Stimulated activated CD8-positive, alpha-beta memory T cell treated with anti-CD3 and anti-CD28 coated beads, Interleukin-7, amount 100 ng/mL, for 1 hour (primary cell): ENCODE measurements at regions not wholly inside any gene's neighbourhood (a gene's known extent, or its start where the extent isn't known, plus 50 kb on each side); places are given as distances from the start of the nearest gene placed in this dataset.
"Not testable (repeated sequence)": the region's sequence is repeated elsewhere in the genome, so short reads cannot be mapped to it uniquely, and the experiment has no call there.

Experiments
- DNase-seq, 2 donors: peaks; one replicate each; pipeline ENCODE4 v3.0.0-alpha.2; 2020; ENCODE audit warnings: low read depth in 2 of 2

DNA sequence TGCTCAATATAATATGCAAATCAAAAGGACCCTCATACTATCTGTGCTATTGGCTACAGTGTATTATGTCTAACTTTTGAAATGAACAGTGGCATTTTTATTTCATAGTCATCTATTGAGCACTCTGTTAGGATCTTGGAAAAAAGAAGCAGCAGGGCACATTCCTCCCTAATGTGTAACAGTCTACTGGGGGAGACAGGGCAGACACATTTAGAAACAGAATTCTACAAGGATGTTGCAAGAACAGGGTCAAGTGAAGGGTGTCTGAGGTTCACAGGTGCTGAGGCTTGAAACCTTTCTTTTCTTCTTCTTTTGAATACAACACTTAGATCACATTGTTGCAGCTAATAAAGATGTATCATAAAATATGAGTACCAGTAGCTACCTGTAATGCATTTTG, 129.7 kb upstream of the SLC4A4 start:
- no peak for DNase-seq

GRCh38 chr4:71210823-71211222, 128.0 kb upstream of the SLC4A4 start:
- DNase-seq, result no peak

DNA sequence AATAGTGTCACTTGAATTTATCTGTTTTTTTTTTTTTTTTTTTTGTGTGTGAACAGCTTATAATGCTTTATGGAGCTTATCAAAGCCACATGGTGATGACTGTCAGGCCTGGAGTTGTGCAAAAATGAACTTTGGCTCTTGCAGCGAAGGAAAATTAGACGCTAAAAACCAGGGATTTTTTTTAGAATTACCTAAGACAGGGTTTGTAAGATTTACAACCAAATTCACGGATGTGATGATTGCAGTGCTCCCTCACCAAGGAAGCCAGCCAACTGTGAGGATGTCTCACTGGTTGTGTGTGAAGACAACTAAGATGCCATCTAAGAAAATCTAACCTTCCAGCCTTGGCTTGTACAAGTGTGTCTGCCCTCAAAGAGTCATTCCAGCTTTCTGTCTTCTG, 127.1 kb upstream of the SLC4A4 start:
- DNase-seq, result no peak

- no peak for DNase-seq
Observed at GRCh38 chr4:71212216-71212615, 126.6 kb upstream of the SLC4A4 start.

- DNase-seq, result no peak
Observed at GRCh38 chr4:71214578-71214977, 124.2 kb upstream of the SLC4A4 start.

DNA sequence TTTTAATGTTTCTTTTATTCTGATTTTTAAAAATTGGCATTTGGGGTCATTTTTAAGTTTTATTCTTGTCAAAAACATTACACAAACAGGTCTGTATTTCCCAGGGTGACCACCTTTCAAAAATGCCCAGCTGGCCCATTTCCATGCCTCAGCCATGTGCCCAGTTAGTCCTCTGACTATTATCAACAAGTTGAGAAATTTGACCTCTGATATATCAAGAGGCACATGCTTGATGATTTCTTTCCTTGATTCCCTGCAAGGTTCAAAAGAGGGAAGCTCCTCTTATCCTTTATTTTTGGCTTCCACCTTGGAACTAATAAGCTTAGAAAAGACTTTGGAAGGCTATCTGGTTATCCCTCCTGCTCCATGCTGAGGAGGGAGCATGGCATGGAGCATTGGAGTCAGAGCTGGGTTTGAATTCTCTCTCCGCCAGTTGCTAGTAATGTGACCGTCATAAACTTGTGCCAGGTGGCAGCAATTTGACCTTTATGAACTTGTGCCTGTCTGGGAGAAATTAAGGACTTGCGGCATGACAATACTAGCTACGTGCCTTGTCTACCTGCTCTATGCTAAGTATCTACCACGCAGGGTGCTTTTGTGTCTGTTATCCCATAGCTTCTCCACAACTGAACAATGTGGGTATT, 122.4 kb upstream of the SLC4A4 start:
- DNase-seq, result no peak

DNA sequence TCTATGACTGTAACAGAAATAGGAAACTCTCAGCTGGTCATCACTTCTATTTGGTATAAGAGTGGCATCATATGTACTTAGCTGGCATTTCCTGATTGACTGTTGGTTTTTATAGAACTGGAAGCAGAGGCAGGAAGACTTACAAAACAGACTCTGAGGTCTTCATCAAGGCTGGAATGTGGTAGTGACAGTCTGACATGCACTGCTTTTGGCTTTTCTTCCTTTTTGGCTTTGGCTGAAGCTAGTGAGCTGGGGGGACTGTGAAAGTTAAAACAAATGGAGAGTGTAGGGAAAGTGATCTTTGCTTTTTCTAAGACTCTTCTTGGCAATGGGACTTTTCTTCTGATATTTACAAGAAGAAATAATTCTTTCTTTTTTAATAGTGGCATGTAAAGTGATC, 121.1 kb upstream of the SLC4A4 start:
- DNase-seq, result no peak

DNA sequence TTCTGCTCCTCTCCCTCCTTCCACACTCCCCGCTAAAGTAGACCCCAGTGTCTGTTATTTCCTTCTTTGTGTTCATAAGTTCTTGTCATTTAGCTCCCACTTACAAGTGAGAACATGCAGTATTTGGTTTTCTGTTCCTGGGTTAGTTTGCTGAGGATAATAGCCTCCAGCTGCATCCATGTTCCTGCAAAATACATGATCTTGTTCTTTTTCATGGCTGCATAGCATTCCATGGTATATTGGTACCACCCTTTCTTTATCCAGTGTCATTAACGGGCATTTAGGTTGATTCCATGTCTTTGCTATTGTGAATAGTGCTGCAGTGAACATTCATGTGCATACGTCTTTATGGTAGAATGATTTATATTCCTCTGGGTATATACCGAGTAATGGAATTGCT, 118.0 kb upstream of the SLC4A4 start:
- not testable (repeated sequence) for DNase-seq

- DNase-seq, result no peak
Observed at GRCh38 chr4:71221510-71222466, 117.0 kb upstream of the SLC4A4 start.

GRCh38 chr4:71222661-71223060, 116.2 kb upstream of the SLC4A4 start:
- no peak for DNase-seq

DNA sequence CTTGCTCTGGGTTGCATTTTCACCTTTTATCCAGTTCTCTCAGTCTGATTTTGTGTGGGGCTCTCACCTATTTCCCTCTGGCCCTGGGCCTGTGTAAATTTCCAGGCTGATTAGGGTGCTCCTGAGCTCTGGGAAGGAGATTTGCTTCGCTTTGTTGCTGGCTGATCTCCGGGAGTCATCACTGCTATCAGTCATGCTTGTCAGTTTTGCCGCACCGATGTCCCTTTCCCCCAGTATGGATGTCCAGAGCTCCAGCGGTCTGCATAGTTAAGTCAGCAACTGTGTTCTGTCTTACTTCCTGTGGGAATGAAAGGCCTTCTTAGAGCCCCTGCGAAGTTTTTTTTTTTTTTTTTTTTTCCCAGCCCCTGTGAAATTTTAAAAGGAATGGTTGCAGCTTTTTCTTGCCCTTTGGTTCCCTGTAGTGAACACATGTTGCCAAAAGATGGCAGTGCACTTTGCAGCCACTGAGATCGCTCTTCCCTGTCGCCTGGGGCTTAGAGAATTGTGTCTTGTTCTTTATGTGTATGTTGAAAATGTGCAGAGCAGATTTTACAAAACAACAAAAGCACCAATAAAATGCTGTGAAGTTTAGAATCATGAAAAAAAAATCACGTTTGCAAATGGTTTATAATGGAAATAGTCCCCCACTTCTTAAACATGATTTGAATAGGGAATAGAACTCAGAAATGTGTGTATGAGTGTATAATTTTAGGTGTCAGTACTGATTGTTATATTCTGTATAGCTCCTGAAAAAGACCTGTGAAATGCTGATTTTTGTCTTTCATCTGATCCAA, 109.1 kb upstream of the SLC4A4 start:
- no peak for DNase-seq

DNA sequence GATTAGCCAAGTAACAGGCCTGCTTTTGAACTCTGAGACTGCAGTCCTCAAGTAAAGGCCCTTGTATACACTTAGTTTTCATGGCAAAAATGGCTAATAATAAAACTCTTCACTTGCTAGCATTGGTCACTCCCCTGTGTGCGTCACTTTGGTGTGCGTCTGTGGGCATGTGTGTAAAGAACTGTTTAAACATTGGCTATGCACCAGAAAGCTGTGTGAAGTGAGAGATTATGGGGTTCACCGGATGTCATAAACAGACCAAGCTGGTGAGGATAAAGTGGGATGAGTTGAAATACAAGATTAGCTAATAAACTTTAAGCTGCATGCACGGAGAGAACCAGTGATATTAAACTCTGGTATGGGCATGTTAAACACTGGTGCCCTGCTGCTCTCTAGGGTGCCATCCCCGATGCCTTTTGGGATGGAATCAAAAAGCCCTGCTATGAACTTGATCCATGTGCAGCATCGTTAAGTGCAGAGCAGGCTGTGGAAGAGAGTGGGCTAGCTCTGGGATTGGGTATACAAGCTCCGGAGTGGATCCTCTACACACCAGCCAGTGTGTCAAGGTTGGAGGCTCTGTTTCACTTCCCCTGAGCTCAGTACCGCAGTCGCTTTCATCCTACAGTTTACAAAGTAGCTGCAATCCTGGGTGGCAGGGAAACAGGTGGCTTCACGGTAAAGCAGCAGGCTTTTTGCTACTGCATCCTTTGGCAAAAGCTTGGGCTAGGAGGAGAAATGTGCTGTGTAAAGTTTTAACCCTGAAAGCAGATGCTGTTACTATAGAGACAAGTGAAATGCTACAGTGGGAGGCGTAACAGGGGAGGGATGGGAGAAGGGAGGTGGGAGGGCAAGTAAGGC, 108.3 kb upstream of the SLC4A4 start:
- no peak for DNase-seq

GRCh38 chr4:71231129-71232055, 107.4 kb upstream of the SLC4A4 start:
- DNase-seq, result no peak

- DNase-seq, result no peak
Observed at GRCh38 chr4:71232056-71232430, 106.8 kb upstream of the SLC4A4 start.

- DNase-seq, result no peak
Observed at GRCh38 chr4:71232846-71233245, 106.0 kb upstream of the SLC4A4 start.

- no peak for DNase-seq
Observed at GRCh38 chr4:71235311-71236201, 103.3 kb upstream of the SLC4A4 start.

DNA sequence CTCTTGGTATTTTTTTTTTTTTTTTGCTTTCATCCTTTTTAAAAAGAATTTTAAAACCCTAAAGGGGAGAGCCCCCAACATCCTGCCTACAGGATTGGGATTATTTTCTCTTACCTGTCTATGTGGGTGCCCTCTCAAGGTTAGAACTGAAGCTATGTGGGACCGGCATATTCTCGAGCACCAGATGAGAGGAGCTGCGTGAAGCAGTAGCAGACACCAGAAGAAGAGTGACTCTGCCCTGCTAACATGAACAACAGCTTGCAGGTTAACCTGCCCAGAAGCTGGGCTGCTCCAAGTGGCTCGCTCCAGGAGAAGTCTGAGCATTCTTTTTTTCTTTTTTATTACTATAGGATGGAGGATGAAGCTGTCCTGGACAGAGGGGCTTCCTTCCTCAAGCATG, 102.6 kb upstream of the SLC4A4 start:
- DNase-seq, result no peak

GRCh38 chr4:71237641-71238040, 101.2 kb upstream of the SLC4A4 start:
- DNase-seq, result no peak

GRCh38 chr4:71239365-71239764, 99.5 kb upstream of the SLC4A4 start:
- no peak for DNase-seq
